IPS-NIHi11 (cell line): ENCODE measurements at regions not wholly inside any gene's neighbourhood (a gene's known extent, or its start where the extent isn't known, plus 50 kb on each side); places are given as distances from the start of the nearest gene placed in this dataset.
"Not testable (repeated sequence)": the region's sequence is repeated elsewhere in the genome, so short reads cannot be mapped to it uniquely, and the experiment has no call there.

ENCODE experiments used
- DNase-seq: peaks from one replicate; pipeline ENCODE4 v3.0.0; 2012; ENCODE audit warnings: mixed read lengths, low spot score

- DNase-seq: no peak
Measured at GRCh38 chr14:49367696-49368095, 218.5 kb downstream of the RPS29 start.

GRCh38 chr14:49366416-49366815 lies 219.8 kb downstream of the RPS29 start:
- DNase-seq: no peak

GRCh38 chr14:49364752-49365117 lies 221.4 kb downstream of the RPS29 start:
- no peak for DNase-seq

GRCh38 chr14:49363821-49364751 lies 222.1 kb downstream of the RPS29 start:
- no peak for DNase-seq

- no peak for DNase-seq
Measured at GRCh38 chr14:49362916-49363315, 223.3 kb downstream of the RPS29 start.

- DNase-seq: no peak
Measured at GRCh38 chr14:49339130-49339529, 247.1 kb downstream of the RPS29 start.

GRCh38 chr14:49319810-49320209 lies 266.4 kb downstream of the RPS29 start:
- no peak for DNase-seq

- no peak for DNase-seq
Measured at GRCh38 chr14:49315570-49315969, 270.6 kb downstream of the RPS29 start.

GRCh38 chr14:49314737-49315136 lies 271.4 kb downstream of the RPS29 start:
- no peak for DNase-seq

- no peak for DNase-seq
Measured at GRCh38 chr14:49313108-49313507, 273.1 kb downstream of the RPS29 start.

GRCh38 chr14:49310298-49310697 lies 275.9 kb downstream of the RPS29 start:
- DNase-seq: peak; percentile 28

GRCh38 chr14:49306152-49306751 lies 279.9 kb downstream of the RPS29 start:
- DNase-seq: peak; percentile 9

GRCh38 chr14:49303946-49304516 lies 282.1 kb downstream of the RPS29 start:
- peak; percentile 61 for DNase-seq

- no peak for DNase-seq
Measured at GRCh38 chr14:49297102-49297501, 289.1 kb downstream of the RPS29 start.

GRCh38 chr14:49294621-49295148 lies 291.5 kb downstream of the RPS29 start:
- peak; percentile 15 for DNase-seq

GRCh38 chr14:49287004-49287403 lies 299.2 kb downstream of the RPS29 start:
- no peak for DNase-seq

GRCh38 chr14:49286257-49286983 lies 299.8 kb downstream of the RPS29 start:
- no peak for DNase-seq

- no peak for DNase-seq
Measured at GRCh38 chr14:49280566-49280965, 305.6 kb downstream of the RPS29 start.

GRCh38 chr14:49250517-49250916 lies 335.7 kb downstream of the RPS29 start:
- no peak for DNase-seq

- no peak for DNase-seq
Measured at GRCh38 chr14:49250109-49250508, 336.1 kb downstream of the RPS29 start.

GRCh38 chr14:49249022-49249421 lies 337.2 kb downstream of the RPS29 start:
- no peak for DNase-seq

- DNase-seq: not testable (repeated sequence)
Measured at GRCh38 chr14:49243777-49244176, 342.4 kb downstream of the RPS29 start.
